ENCODE measurements at regions not wholly inside any gene's neighbourhood (a gene's known extent, or its start where the extent isn't known, plus 50 kb on each side); places are given as distances from the start of the nearest gene placed in this dataset.

DNA sequence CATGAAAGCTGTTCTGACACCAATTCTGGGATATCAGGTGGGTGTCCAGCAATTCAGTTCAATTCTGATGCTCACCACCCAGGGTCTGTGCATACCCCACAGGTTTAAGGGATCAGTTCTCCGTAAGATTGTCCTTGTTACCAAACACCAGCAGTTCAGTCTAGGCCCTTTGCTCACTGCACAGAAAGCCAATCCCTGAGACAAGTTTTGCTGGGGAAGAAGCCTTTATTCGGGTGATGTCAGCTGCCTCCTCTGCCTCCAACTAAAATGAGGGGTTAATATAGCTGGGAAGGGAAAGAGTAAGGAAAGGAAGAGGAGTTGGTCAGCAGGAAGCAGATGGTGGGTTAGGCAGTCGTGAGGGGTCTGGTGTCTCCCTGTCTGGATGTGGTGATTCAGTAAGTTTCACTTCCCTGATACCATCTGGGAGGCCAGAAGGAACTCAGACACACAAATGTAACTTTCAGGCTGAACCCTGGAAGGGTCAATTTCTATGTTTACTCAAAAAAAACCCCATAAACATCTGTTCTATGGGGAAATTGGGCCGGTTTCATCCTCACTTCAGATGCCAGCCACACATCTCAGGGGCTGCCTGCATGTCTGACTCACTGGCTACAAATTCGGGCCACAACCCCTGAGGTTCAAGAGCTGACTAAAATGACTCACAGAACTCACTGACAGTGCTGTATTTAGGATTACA, 83.3 kb upstream of the PGBD5 start:
- peaks cover 3 to 27% (median 13%) of the 10 kb centered on the region in 4 experiments for H3K4me1 ChIP-seq (ENCODE audit: control extremely low read depth in 1 of 4, control insufficient read depth in 4 of 4, insufficient read depth in 4 of 4, low read length in 3 of 4)
- no peak overlapping the region for H3K4me3 ChIP-seq (ENCODE audit: control insufficient read depth in 1 of 7, extremely low read depth in 1 of 7, insufficient read depth in 4 of 7, low read depth in 2 of 7, low read length in 6 of 7)
- ChIA-PET CTCF (no interaction called here), POLR2A (no interaction called here)
- no peak overlapping the region for H3K27ac ChIP-seq (ENCODE audit: insufficient read depth in 1 of 2, low read depth in 1 of 2, low read length in 2 of 2, poor library complexity in 1 of 2, severe bottlenecking in 2 of 2)
- peaks cover 0 to 3% (median 0%) of the 10 kb centered on the region in 5 experiments for H3K27me3 ChIP-seq (replicated peaks in 2 of 5; ENCODE audit: control insufficient read depth in 4 of 5, insufficient read depth in 5 of 5, low read length in 4 of 5)
- peak; percentile 0 to 23 (median 19) for DNase-seq
- WGBS (ENCODE audit: insufficient coverage): 92% methylated on average over 4 of the region's 5 CpGs
- H3K9me3 ChIP-seq (ENCODE audit: control extremely low read depth in 1 of 5, control insufficient read depth in 4 of 5, insufficient read depth in 2 of 5, low read depth in 1 of 5, low read length in 4 of 5): peaks cover 0 to 7% (median 0%) of the 10 kb centered on the region in 5 experiments
- H3K36me3 ChIP-seq (ENCODE audit: control insufficient read depth in 4 of 4, insufficient read depth in 4 of 4, low read length in 3 of 4): no peaks in the 10 kb centered on the region

DNA sequence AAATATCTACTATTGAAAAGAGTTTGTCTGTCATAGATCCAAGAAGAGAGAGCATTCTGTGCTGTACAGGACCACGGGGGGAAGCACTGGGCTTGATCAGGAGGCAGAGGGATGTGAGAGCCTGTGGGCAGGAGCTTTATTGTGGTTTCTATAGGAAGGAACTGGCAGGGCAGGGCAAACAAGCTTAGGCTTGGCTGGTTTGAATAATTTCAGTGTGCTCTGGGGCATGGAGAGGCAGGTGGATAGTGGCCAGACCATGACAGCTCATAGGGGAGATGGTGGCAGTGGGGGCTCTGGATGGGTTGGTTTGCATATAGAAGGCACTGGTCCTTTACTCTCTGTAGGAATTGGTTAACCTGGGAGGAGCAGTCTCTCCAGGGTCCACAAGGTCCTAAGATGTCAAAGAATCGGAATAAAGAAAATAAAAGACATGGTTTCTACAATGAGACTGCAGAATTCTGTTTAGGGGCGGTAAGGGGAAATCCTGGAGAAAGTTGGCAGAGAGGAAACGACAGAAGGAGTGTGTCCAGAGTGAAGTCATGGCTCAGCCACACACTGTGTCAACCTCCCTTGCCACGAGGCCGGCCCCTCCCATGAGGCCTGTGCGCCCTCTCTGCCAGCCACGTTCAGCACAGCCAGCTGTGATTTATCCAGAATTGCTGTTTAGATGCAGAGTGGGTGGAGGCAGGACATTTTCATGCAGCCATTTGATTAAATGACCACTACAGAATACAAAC, 81.7 kb upstream of the PGBD5 start:
- DNase-seq: peak; percentile 10 to 68 (median 55)
- Histone ChIP-seq H3K4me3 (ENCODE audit: control insufficient read depth in 1 of 7, extremely low read depth in 1 of 7, insufficient read depth in 4 of 7, low read depth in 2 of 7, low read length in 6 of 7) (peak overlapping the region in 3 of 7 experiments; percentile 17 to 47 (median 28)), H3K4me1 (ENCODE audit: control extremely low read depth in 1 of 4, control insufficient read depth in 4 of 4, insufficient read depth in 4 of 4, low read length in 3 of 4) (peaks cover 3 to 27% (median 13%) of the 10 kb centered on the region in 4 experiments), H3K27ac (ENCODE audit: insufficient read depth in 1 of 2, low read depth in 1 of 2, low read length in 2 of 2, poor library complexity in 1 of 2, severe bottlenecking in 2 of 2) (no peak overlapping the region), H3K9me3 (ENCODE audit: control extremely low read depth in 1 of 5, control insufficient read depth in 4 of 5, insufficient read depth in 2 of 5, low read depth in 1 of 5, low read length in 4 of 5) (peaks cover 0 to 5% (median 0%) of the 10 kb centered on the region in 5 experiments), H3K27me3 (replicated peaks in 2 of 5; ENCODE audit: control insufficient read depth in 4 of 5, insufficient read depth in 5 of 5, low read length in 4 of 5) (no peaks in the 10 kb centered on the region), H3K36me3 (ENCODE audit: control insufficient read depth in 4 of 4, insufficient read depth in 4 of 4, low read length in 3 of 4) (no peaks in the 10 kb centered on the region)
- ChIA-PET CTCF (interaction anchor here (1.0 kb wide), 1 partner anchor 11 kb away, joined by 3 read pairs; no protein-coding TSS in a partner anchor), POLR2A (no interaction called here)
- WGBS (ENCODE audit: insufficient coverage): 2% methylated on average over 3 of the region's 8 CpGs

DNA sequence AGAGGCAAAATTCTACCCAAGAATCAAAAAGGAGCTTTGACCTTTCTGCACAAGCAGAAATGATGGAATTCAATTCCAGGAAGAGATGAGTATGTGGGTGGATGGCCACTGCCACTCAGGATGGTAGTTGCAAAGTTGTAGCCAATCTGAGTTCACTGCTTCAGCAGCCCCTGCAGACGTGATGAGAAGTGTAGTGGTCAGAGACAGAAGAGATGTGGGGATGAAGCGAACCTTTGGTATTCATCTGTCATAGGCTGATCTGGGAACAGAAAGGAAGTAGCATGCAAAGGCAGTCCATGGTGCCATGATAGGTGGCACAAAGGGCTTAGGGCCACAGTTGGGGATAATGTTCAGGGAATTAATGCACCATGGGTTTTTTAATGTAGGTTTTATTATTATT, 81.1 kb upstream of the PGBD5 start:
- H3K9me3 ChIP-seq (ENCODE audit: control extremely low read depth in 1 of 5, control insufficient read depth in 4 of 5, insufficient read depth in 2 of 5, low read depth in 1 of 5, low read length in 4 of 5): peaks cover 0 to 5% (median 0%) of the 10 kb centered on the region in 5 experiments
- CTCF ChIA-PET: interaction anchor here (1.0 kb wide), 1 partner anchor 10 kb away, joined by 3 read pairs; no protein-coding TSS in a partner anchor
- no peak overlapping the region for H3K4me3 ChIP-seq (ENCODE audit: control insufficient read depth in 1 of 7, extremely low read depth in 1 of 7, insufficient read depth in 4 of 7, low read depth in 2 of 7, low read length in 6 of 7)
- H3K36me3 ChIP-seq (ENCODE audit: control insufficient read depth in 4 of 4, insufficient read depth in 4 of 4, low read length in 3 of 4): no peaks in the 10 kb centered on the region
- no peaks in the 10 kb centered on the region for H3K27me3 ChIP-seq (replicated peaks in 2 of 5; ENCODE audit: control insufficient read depth in 4 of 5, insufficient read depth in 5 of 5, low read length in 4 of 5)
- whole genome bisulfite sequencing (ENCODE audit: insufficient coverage): 90% methylated on average over 2 of the region's 2 CpGs
- no peak overlapping the region for H3K27ac ChIP-seq (ENCODE audit: insufficient read depth in 1 of 2, low read depth in 1 of 2, low read length in 2 of 2, poor library complexity in 1 of 2, severe bottlenecking in 2 of 2)
- DNase-seq: no peak
- POLR2A ChIA-PET: no interaction called here
- H3K4me1 ChIP-seq (ENCODE audit: control extremely low read depth in 1 of 4, control insufficient read depth in 4 of 4, insufficient read depth in 4 of 4, low read length in 3 of 4): peaks cover 3 to 27% (median 13%) of the 10 kb centered on the region in 4 experiments

DNA sequence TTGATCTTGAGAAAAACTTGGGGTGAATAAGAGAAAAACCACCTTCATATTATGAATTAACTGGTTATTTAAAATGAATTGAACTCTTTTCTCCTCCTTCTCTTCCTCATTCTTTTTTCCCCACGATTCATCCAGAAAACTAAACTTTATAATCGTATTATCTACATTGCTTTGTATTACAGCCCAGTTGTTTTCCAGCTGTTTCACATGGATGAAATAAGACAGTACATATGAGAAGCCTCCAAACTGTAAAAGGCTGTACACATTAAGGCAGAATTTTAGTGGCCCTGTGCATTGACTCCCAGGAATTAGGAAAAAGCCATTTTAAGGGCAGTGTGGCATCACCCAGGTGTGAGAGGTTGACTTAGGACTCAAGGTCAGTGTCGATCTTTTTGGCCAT, 80.3 kb upstream of the PGBD5 start:
- H3K4me1 ChIP-seq (ENCODE audit: control extremely low read depth in 1 of 4, control insufficient read depth in 4 of 4, insufficient read depth in 4 of 4, low read length in 3 of 4): peaks cover 3 to 27% (median 13%) of the 10 kb centered on the region in 4 experiments
- H3K27me3 ChIP-seq (replicated peaks in 2 of 5; ENCODE audit: control insufficient read depth in 4 of 5, insufficient read depth in 5 of 5, low read length in 4 of 5): no peaks in the 10 kb centered on the region
- no peaks in the 10 kb centered on the region for H3K36me3 ChIP-seq (ENCODE audit: control insufficient read depth in 4 of 4, insufficient read depth in 4 of 4, low read length in 3 of 4)
- H3K4me3 ChIP-seq (ENCODE audit: control insufficient read depth in 1 of 7, extremely low read depth in 1 of 7, insufficient read depth in 4 of 7, low read depth in 2 of 7, low read length in 6 of 7): no peak overlapping the region
- WGBS (ENCODE audit: insufficient coverage): 83% methylated on average over 2 of the region's 3 CpGs
- peaks cover 0 to 5% (median 0%) of the 10 kb centered on the region in 5 experiments for H3K9me3 ChIP-seq (ENCODE audit: control extremely low read depth in 1 of 5, control insufficient read depth in 4 of 5, insufficient read depth in 2 of 5, low read depth in 1 of 5, low read length in 4 of 5)
- ChIA-PET CTCF (no interaction called here), POLR2A (no interaction called here)
- H3K27ac ChIP-seq (ENCODE audit: insufficient read depth in 1 of 2, low read depth in 1 of 2, low read length in 2 of 2, poor library complexity in 1 of 2, severe bottlenecking in 2 of 2): no peak overlapping the region
- no peak for DNase-seq

DNA sequence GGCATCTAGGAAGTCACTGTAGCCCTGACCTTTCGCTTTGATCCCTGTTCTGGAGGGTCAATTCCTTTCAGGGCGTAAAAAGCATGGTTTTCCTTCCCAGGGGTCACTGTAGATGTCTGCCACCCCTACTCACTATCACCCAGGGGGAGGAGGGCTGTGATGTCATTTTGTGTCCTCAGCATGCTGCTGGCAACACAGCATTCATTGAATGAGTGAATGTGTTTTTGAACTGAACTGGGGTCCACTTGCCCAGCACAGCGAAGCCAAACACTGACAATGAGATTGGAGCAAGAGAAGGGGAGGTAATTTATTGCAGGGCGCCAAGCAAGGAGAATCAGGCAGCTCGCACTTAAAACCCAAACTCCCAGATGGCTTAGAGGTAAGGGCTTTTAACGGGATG, 78.2 kb upstream of the PGBD5 start:
- 97% methylated on average over 5 of the region's 6 CpGs for WGBS (ENCODE audit: insufficient coverage)
- Histone ChIP-seq H3K36me3 (ENCODE audit: control insufficient read depth in 4 of 4, insufficient read depth in 4 of 4, low read length in 3 of 4) (no peaks in the 10 kb centered on the region), H3K9me3 (ENCODE audit: control extremely low read depth in 1 of 5, control insufficient read depth in 4 of 5, insufficient read depth in 2 of 5, low read depth in 1 of 5, low read length in 4 of 5) (peaks cover 0 to 4% (median 0%) of the 10 kb centered on the region in 5 experiments), H3K4me3 (ENCODE audit: control insufficient read depth in 1 of 7, extremely low read depth in 1 of 7, insufficient read depth in 4 of 7, low read depth in 2 of 7, low read length in 6 of 7) (no peak overlapping the region), H3K4me1 (ENCODE audit: control extremely low read depth in 1 of 4, control insufficient read depth in 4 of 4, insufficient read depth in 4 of 4, low read length in 3 of 4) (peaks cover 3 to 22% (median 12%) of the 10 kb centered on the region in 4 experiments), H3K27me3 (replicated peaks in 2 of 5; ENCODE audit: control insufficient read depth in 4 of 5, insufficient read depth in 5 of 5, low read length in 4 of 5) (no peaks in the 10 kb centered on the region), H3K27ac (ENCODE audit: insufficient read depth in 1 of 2, low read depth in 1 of 2, low read length in 2 of 2, poor library complexity in 1 of 2, severe bottlenecking in 2 of 2) (no peak overlapping the region)
- POLR2A ChIA-PET: no interaction called here
- no peak for DNase-seq
- CTCF ChIA-PET: no interaction called here

DNA sequence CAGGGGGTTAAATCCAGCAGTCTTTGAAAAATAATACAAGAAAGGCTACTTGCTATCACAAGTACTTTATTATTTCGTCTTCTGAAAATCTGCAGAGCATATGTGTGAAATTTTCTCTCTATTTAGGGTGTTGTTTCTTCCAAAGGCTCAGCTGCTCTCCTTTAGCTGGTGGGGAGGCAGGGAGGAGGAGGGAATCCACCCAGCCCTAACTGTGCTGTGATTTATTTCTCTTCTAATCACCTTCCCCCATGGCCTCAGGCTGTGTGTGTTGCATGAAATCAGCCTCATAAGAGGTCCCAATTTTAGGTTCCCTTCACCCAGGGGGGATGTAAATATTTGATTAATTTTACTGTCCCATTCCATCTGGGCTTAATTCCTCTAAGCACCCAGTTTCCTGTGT, 77.6 kb upstream of the PGBD5 start:
- H3K9me3 ChIP-seq (ENCODE audit: control extremely low read depth in 1 of 5, control insufficient read depth in 4 of 5, insufficient read depth in 2 of 5, low read depth in 1 of 5, low read length in 4 of 5): peaks cover 0 to 2% (median 0%) of the 10 kb centered on the region in 5 experiments
- no peaks in the 10 kb centered on the region for H3K36me3 ChIP-seq (ENCODE audit: control insufficient read depth in 4 of 4, insufficient read depth in 4 of 4, low read length in 3 of 4)
- no peak for DNase-seq
- H3K4me1 ChIP-seq (ENCODE audit: control extremely low read depth in 1 of 4, control insufficient read depth in 4 of 4, insufficient read depth in 4 of 4, low read length in 3 of 4): peaks cover 0 to 18% (median 10%) of the 10 kb centered on the region in 4 experiments
- no peak overlapping the region for H3K4me3 ChIP-seq (ENCODE audit: control insufficient read depth in 1 of 7, extremely low read depth in 1 of 7, insufficient read depth in 4 of 7, low read depth in 2 of 7, low read length in 6 of 7)
- WGBS (ENCODE audit: insufficient coverage): no CpG with 5 or more reads among the region's 1 CpG
- H3K27ac ChIP-seq (ENCODE audit: insufficient read depth in 1 of 2, low read depth in 1 of 2, low read length in 2 of 2, poor library complexity in 1 of 2, severe bottlenecking in 2 of 2): no peak overlapping the region
- ChIA-PET CTCF (no interaction called here), POLR2A (no interaction called here)
- peaks cover 0 to under 1% (median 0%) of the 10 kb centered on the region in 5 experiments for H3K27me3 ChIP-seq (replicated peaks in 2 of 5; ENCODE audit: control insufficient read depth in 4 of 5, insufficient read depth in 5 of 5, low read length in 4 of 5)

DNA sequence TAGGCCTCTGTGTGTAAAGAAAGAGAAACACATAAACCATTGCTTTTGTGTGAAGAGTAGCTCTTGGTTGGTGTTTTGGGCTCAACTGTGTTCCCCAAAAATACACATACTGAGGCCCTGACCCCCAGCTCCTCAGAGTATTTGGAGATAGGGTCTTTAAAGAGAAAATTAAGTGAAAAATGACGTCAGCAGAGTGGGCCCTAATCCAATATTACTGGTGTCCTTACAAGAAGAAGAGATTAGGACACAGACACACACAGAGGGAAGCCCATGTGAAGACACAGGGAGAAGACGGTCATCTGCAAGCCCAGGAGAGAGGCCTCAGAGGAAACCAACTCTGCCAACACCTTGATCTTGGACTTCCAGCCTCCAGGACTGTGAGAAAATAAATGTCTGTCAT, 76.9 kb upstream of the PGBD5 start:
- WGBS (ENCODE audit: insufficient coverage): 95% methylated on average over 2 of the region's 2 CpGs
- Histone ChIP-seq H3K4me3 (ENCODE audit: control insufficient read depth in 1 of 7, extremely low read depth in 1 of 7, insufficient read depth in 4 of 7, low read depth in 2 of 7, low read length in 6 of 7) (no peak overlapping the region), H3K27ac (ENCODE audit: insufficient read depth in 1 of 2, low read depth in 1 of 2, low read length in 2 of 2, poor library complexity in 1 of 2, severe bottlenecking in 2 of 2) (no peak overlapping the region), H3K36me3 (ENCODE audit: control insufficient read depth in 4 of 4, insufficient read depth in 4 of 4, low read length in 3 of 4) (no peaks in the 10 kb centered on the region), H3K27me3 (replicated peaks in 2 of 5; ENCODE audit: control insufficient read depth in 4 of 5, insufficient read depth in 5 of 5, low read length in 4 of 5) (peaks cover 0 to 2% (median 0%) of the 10 kb centered on the region in 5 experiments), H3K9me3 (ENCODE audit: control extremely low read depth in 1 of 5, control insufficient read depth in 4 of 5, insufficient read depth in 2 of 5, low read depth in 1 of 5, low read length in 4 of 5) (peaks cover 0 to 2% (median 0%) of the 10 kb centered on the region in 5 experiments), H3K4me1 (ENCODE audit: control extremely low read depth in 1 of 4, control insufficient read depth in 4 of 4, insufficient read depth in 4 of 4, low read length in 3 of 4) (peaks cover 0 to 10% (median 6%) of the 10 kb centered on the region in 4 experiments)
- CTCF ChIA-PET: no interaction called here
- POLR2A ChIA-PET: no interaction called here
- no peak for DNase-seq

All from common myeloid progenitor, CD34-positive (primary cell).